ENCODE measurements at regions not wholly inside any gene's neighbourhood (a gene's known extent, or its start where the extent isn't known, plus 50 kb on each side); places are given as distances from the start of the nearest gene placed in this dataset.

DNA sequence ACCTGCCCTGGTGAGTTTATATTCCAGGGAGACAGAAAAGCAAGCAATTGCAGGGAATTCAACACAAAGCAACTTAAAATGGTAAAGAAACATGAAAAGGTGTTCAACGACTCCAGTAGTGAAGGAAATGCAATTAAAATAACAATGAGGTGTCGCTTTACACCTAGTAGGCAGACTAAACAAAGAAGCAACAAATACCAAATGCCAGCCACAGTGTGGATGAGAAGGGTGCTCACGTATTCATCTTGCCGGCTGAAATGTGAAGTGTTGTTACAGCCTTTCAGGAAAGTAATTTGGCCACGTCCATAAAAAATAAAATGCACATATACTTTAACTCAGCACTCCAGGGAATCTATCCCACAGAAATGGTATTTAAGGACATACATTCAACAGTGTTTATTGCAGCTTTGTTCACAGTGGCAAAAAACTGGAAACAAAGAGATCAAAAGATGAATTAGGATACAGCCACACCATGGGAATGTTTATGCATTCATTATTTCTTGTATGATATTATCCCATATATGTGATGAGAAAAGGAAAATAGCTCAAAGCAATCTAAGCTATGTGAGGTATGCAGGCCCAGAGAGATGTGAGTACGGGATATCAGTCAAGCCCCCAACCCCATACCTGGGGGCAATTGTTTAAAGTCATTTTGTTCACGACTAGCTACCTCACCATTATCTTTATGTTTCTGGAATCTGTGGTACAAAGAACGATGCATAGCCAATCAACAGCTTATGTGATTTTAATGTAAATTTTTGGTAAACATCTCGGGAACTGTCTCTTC lies 266.0 kb upstream of the SOX4 start:
- TF ChIP-seq, protein P1, sequence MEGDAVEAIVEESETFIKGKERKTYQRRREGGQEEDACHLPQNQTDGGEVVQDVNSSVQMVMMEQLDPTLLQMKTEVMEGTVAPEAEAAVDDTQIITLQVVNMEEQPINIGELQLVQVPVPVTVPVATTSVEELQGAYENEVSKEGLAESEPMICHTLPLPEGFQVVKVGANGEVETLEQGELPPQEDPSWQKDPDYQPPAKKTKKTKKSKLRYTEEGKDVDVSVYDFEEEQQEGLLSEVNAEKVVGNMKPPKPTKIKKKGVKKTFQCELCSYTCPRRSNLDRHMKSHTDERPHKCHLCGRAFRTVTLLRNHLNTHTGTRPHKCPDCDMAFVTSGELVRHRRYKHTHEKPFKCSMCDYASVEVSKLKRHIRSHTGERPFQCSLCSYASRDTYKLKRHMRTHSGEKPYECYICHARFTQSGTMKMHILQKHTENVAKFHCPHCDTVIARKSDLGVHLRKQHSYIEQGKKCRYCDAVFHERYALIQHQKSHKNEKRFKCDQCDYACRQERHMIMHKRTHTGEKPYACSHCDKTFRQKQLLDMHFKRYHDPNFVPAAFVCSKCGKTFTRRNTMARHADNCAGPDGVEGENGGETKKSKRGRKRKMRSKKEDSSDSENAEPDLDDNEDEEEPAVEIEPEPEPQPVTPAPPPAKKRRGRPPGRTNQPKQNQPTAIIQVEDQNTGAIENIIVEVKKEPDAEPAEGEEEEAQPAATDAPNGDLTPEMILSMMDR (IDR thresholded peaks at IDR 0.05 in 2 of 3, conservative IDR thresholded peaks at IDR 0.05 in 1 of 3; ENCODE audit: borderline replicate concordance in 1 of 3, insufficient read depth in 1 of 3, low read depth in 2 of 3, low read length in 2 of 3), result no peak
- TF ChIP-seq POLR2AphosphoS5 (IDR thresholded peaks at IDR 0.05; ENCODE audit: low read depth, low read length) (no peak), EZH2phosphoT487 (IDR thresholded peaks at IDR 0.05; ENCODE audit: borderline replicate concordance) (no peak), ZFX (IDR thresholded peaks at IDR 0.05) (no peak), POLR2A (IDR thresholded peaks at IDR 0.05; ENCODE audit: borderline replicate concordance, extremely low read depth, insufficient read depth, insufficient read length) (no peak), EGR1 (IDR thresholded peaks at IDR 0.05; ENCODE audit: low read depth) (no peak), SIN3A (IDR thresholded peaks at IDR 0.05; ENCODE audit: low read depth) (no peak)

Data from HCT116 (cell line).